ENCODE measurements at regions not wholly inside any gene's neighbourhood (a gene's known extent, or its start where the extent isn't known, plus 50 kb on each side); places are given as distances from the start of the nearest gene placed in this dataset.

- no peaks in the 10 kb centered on the region for H3K9me3 ChIP-seq (ENCODE audit: control insufficient read depth, low read depth, low read length)
- FAIRE-seq: no peak
- H3K9me1 ChIP-seq (ENCODE audit: control insufficient read depth, extremely low read depth, insufficient read depth, low read length): no peaks in the 10 kb centered on the region
- no peaks in the 10 kb centered on the region for H3K36me3 ChIP-seq (ENCODE audit: control insufficient read depth in 2 of 2, extremely low read depth in 1 of 2, insufficient read depth in 2 of 2, low read length in 2 of 2)
- H4K20me1 ChIP-seq (ENCODE audit: control insufficient read depth, extremely low read depth, insufficient read depth, low read length): no peaks in the 10 kb centered on the region
- no peaks in the 10 kb centered on the region for H3K4me1 ChIP-seq (ENCODE audit: control insufficient read depth, extremely low read depth, insufficient read depth, low read length)
- H3K4me2 ChIP-seq (ENCODE audit: control insufficient read depth, extremely low read depth, insufficient read depth, low read depth, low read length): no peak overlapping the region
- no peak overlapping the region for H3K27ac ChIP-seq (ENCODE audit: control insufficient read depth, insufficient read depth, low read length)
- TF ChIP-seq CTCF (optimal IDR thresholded peaks at IDR 0.05 in 1 of 3, IDR thresholded peaks at IDR 0.05 in 1 of 3, conservative IDR thresholded peaks at IDR 0.05 in 1 of 3; ENCODE audit: extremely low read depth in 1 of 3, insufficient read depth in 2 of 3, low read length in 3 of 3) (no peak), EZH2 (IDR thresholded peaks at IDR 0.05; ENCODE audit: low read length) (no peak)
- H3K27me3 ChIP-seq (ENCODE audit: control insufficient read depth, extremely low read depth, insufficient read depth, low read length): no peaks in the 10 kb centered on the region
- dilution Hi-C loops (cut with MboI; ENCODE audit: extremely low pct_ligation_motif_present, low sequenced_read_pairs): no loop called here
- DNase-seq (ENCODE audit: low read depth, low spot score): no peak
- no peak overlapping the region for H3K4me3 ChIP-seq (ENCODE audit: control insufficient read depth in 2 of 3, extremely low read depth in 1 of 3, insufficient read depth in 2 of 3, low read depth in 1 of 3, low read length in 3 of 3)
- no peak overlapping the region for H2AFZ ChIP-seq (ENCODE audit: control insufficient read depth, low read length)
- H3K79me2 ChIP-seq (ENCODE audit: control insufficient read depth, insufficient read depth, low read length): no peaks in the 10 kb centered on the region
- H3K9ac ChIP-seq (ENCODE audit: control insufficient read depth, extremely low read depth, insufficient read depth, low read length): no peak overlapping the region
Observed at GRCh38 chr4:96739101-96739500, 899.2 kb downstream of the PDHA2 start.

- no peaks in the 10 kb centered on the region for H3K9me1 ChIP-seq (ENCODE audit: control insufficient read depth, extremely low read depth, insufficient read depth, low read length)
- no peak overlapping the region for H3K9ac ChIP-seq (ENCODE audit: control insufficient read depth, extremely low read depth, insufficient read depth, low read length)
- no peak overlapping the region for H3K4me3 ChIP-seq (ENCODE audit: control insufficient read depth in 2 of 3, extremely low read depth in 1 of 3, insufficient read depth in 2 of 3, low read depth in 1 of 3, low read length in 3 of 3)
- H3K27ac ChIP-seq (ENCODE audit: control insufficient read depth, insufficient read depth, low read length): no peak overlapping the region
- TF ChIP-seq CTCF (optimal IDR thresholded peaks at IDR 0.05 in 1 of 3, IDR thresholded peaks at IDR 0.05 in 1 of 3, conservative IDR thresholded peaks at IDR 0.05 in 1 of 3; ENCODE audit: extremely low read depth in 1 of 3, insufficient read depth in 2 of 3, low read length in 3 of 3) (no peak), EZH2 (IDR thresholded peaks at IDR 0.05; ENCODE audit: low read length) (no peak)
- no peaks in the 10 kb centered on the region for H3K4me1 ChIP-seq (ENCODE audit: control insufficient read depth, extremely low read depth, insufficient read depth, low read length)
- H3K9me3 ChIP-seq (ENCODE audit: control insufficient read depth, low read depth, low read length): no peaks in the 10 kb centered on the region
- FAIRE-seq: no peak
- H4K20me1 ChIP-seq (ENCODE audit: control insufficient read depth, extremely low read depth, insufficient read depth, low read length): no peaks in the 10 kb centered on the region
- no peaks in the 10 kb centered on the region for H3K27me3 ChIP-seq (ENCODE audit: control insufficient read depth, extremely low read depth, insufficient read depth, low read length)
- no peaks in the 10 kb centered on the region for H3K36me3 ChIP-seq (ENCODE audit: control insufficient read depth in 2 of 2, extremely low read depth in 1 of 2, insufficient read depth in 2 of 2, low read length in 2 of 2)
- dilution Hi-C loops (cut with MboI; ENCODE audit: extremely low pct_ligation_motif_present, low sequenced_read_pairs): no loop called here
- H2AFZ ChIP-seq (ENCODE audit: control insufficient read depth, low read length): no peak overlapping the region
- DNase-seq (ENCODE audit: low read depth, low spot score): no peak
- no peaks in the 10 kb centered on the region for H3K79me2 ChIP-seq (ENCODE audit: control insufficient read depth, insufficient read depth, low read length)
- H3K4me2 ChIP-seq (ENCODE audit: control insufficient read depth, extremely low read depth, insufficient read depth, low read depth, low read length): no peak overlapping the region
Observed at GRCh38 chr4:96742332-96743014, 902.6 kb downstream of the PDHA2 start.

All from keratinocyte (primary cell).